GM12891 (cell line): ENCODE measurements at regions not wholly inside any gene's neighbourhood (a gene's known extent, or its start where the extent isn't known, plus 50 kb on each side); places are given as distances from the start of the nearest gene placed in this dataset.

Experiments used
- POLR2A ChIP-seq: IDR thresholded peaks from 2 replicates; pipeline ENCODE4 v1.6.1; 2011; ENCODE audit warnings: low read depth, low read length, control low read depth
- POLR2AphosphoS5 ChIP-seq: IDR thresholded peaks from 2 replicates; pipeline ENCODE4 v1.6.1; 2011; ENCODE audit warnings: low read depth, low read length, control low read depth
- SPI1 ChIP-seq: IDR thresholded peaks from 2 replicates; pipeline ENCODE4 v1.6.1; 2011; ENCODE audit warnings: low read depth, low read length, control low read depth
- TAF1 ChIP-seq: IDR thresholded peaks from 2 replicates; pipeline ENCODE4 v1.6.1; 2011; ENCODE audit warnings: low read depth, low read length, control low read depth

GRCh38 chr3:1594940-1595339, 502.1 kb downstream of the CNTN6 start:
- TF ChIP-seq POLR2AphosphoS5 (no peak), POLR2A (no peak), TAF1 (no peak), SPI1 (no peak)
